GM21423 (cell line): ENCODE measurements at regions not wholly inside any gene's neighbourhood (a gene's known extent, or its start where the extent isn't known, plus 50 kb on each side); places are given as distances from the start of the nearest gene placed in this dataset.

ENCODE experiments used
- ATAC-seq: cut with Tn5 transposase; IDR thresholded peaks from one replicate; pipeline ENCODE4 v1.9.1; 2021; ENCODE audit warnings: mild to moderate bottlenecking, moderate library complexity; ENCODE audit not compliant: unreplicated experiment

DNA sequence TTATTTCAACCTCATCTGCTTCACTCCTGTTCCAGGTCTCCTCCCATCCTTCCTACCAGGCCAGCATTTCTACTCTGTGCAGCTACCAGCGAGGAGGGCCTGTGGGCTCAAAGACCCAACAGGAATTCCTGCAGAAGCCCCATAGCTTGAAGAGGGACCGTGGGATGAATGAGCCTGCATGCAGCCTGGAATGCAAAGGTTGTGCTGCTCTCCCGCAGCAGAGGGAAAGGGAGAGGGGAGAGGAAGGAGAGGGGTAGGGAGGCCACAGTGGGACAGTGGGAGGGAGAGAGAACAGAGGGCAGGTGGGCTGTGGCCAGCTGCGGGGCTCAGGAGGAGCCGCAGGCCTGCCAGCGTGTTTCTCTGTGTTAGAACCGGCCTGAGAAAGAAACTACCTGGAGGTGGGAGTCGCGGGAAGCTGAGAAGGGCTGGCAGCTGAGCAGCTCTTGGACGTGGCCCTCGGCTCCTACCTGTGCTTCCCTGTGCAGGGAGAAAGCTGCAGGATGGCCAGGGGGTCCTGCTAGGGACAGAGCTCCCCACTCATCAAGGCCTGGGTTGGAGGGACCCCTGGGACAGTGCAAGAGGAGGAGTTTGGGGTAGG lies 66.1 kb upstream of the MLN start:
- ATAC-seq = no peak

DNA sequence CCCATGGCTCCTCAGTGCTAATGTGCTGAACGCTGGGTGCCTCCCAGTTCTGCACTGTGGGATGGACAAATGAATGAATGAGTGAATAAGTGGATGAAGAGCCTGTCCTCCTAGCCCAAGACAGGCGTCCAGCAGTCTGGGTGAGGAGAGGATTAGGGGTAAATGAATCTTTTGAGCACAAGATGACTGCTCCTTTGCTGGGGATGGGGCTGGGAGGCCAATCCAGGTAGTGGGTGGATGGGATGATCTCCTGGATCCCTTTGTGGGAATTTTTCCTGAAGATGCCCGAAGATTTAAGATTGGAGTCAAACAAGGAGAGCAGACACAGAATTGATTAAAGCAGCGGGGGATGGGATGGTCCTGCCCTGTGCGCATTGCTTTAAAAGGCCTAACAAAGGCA lies 65.3 kb upstream of the MLN start:
- ATAC-seq = no peak

DNA sequence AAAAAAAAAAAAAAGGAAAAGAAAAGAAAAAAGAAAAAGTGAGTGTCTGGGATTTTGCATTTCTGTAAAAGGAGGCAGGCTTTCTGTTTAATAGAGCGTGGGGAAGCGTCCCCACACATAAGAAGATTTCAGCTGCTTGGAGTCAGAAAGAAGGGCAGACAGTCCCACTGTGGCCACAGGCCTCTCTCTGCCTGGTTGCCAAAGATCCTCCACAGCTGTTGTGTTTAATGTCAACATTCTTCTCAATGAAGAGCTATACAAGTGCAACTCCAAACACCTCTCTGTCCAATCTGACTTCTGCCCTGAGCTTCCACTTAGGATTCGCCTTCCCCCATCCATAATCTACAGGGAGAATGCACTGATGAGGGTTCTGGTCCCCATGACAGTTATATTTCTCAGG lies 64.3 kb upstream of the MLN start:
- no peak for ATAC-seq

DNA sequence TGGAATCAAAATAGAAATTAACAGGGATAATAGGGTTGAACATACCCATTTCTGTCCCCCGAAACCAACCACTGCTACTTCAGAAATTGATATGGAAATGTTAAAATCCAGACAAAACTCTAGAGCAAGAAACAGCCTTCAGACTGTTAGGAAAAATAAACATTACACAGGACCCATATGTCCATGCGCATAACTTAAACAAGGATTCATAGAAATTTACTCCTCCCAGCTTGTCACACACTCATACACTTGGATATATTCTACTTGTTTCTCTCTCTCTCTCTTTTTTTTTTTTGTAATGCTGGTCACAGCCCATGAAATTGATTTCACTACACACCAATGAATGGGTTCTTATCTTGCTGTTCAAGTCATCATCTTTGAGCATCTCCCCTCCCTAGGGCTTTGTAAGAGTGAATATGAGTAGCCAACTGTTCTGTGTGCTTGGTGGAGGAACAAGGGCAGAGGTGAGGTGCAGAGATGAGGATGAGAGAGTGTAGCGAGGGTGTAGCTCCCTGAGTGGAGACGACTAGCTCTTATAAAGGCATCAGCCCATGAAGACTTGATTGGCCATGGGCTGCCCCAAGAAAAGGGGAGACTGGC lies 61.8 kb upstream of the MLN start:
- ATAC-seq = no peak

DNA sequence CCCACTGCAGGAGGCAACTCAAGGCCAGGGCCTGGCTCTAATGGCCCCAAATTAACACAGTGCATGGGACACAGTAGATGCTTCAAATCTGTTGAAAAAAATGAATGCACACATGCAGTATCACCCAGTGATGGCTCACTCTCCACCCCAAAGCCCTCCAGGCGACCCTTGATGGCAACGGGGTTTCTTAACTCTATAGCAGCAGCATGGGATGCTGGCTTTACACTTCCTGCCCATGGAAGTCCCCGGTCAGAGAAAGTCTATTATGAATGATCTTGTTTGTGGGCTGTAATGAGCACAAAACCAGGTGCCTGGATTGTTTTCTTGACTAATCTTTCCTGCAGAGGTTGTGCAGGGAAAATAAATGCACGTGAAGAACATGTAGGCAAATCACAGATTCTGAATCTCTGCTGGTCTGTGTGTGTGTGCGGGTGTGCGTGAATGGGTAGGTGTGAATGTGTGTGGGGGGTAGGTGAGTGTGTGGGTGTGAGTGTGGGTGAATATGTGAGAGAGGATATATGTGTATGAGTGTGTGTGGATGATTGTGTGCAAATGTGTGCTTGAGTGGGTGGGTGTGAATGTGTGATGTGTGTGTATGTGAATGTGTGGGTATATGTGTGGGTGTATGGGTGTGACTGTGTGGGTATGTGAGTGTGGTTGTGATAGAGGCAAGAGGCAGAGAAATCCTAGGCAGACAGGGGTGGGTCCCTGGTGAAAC lies 60.1 kb upstream of the MLN start:
- ATAC-seq = no peak

- ATAC-seq = no peak
These were observed 59.3 kb upstream of the MLN start for GRCh38 chr6:33863084-33863483.

GRCh38 chr6:33862536-33862935 lies 58.7 kb upstream of the MLN start:
- ATAC-seq = no peak

- no peak for ATAC-seq
These were observed 57.9 kb upstream of the MLN start for GRCh38 chr6:33861722-33862121.

GRCh38 chr6:33860706-33861474 lies 57.1 kb upstream of the MLN start:
- ATAC-seq = no peak

DNA sequence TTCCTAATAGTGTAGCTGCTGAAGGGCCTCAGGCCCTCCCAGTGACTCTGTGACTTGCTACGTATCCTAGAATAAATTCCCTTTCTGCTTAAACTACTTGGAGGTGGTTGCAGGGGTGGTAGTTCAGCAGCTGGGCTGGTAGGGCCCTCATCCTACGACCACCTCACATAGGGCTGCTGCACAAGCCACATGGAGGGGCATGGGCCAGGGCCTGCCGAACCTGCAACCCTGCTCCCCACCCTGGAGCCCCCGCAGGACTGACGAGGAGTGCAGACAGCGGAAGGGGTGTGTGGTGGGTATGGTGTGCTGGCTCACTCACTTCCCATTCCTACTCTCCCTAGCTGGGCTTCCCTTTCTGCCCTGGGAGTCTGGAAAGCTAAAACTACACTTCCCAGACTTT lies 56.2 kb upstream of the MLN start:
- no peak for ATAC-seq

DNA sequence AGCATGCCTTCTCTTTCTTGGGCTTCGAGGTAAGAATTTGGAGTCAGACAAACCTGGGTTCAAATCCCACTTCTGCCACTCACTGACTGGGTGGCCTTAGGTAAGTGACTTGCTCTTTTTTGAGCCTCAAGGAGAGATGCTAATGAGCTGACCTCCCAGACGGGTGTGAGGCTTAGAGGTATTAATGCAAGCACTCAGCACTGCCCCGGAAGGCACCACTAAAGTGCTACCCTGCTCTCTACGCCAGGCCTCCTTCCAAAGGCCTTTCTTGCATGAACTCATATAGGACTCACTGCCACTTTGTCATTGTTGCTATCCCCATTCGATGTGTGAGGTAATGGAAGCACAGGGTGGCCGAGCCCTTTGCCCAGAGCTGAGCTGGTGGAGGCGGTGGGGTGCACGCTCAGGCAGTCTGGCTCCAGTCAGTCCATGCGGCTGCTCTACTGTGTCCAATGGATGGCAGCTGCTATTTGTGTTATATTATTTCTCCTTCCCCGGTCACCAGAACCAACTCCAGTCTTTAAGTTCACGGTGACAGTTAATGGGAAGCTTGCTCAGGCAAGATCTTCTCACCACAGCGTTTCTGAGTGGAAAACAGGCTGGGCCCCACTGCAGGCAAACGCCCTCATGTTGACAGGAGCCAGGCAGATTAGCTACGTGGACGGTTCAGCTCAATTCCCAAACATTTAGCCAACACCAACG lies 55.2 kb upstream of the MLN start:
- ATAC-seq = no peak

- no peak for ATAC-seq
These were observed 54.2 kb upstream of the MLN start for GRCh38 chr6:33857932-33858475.

DNA sequence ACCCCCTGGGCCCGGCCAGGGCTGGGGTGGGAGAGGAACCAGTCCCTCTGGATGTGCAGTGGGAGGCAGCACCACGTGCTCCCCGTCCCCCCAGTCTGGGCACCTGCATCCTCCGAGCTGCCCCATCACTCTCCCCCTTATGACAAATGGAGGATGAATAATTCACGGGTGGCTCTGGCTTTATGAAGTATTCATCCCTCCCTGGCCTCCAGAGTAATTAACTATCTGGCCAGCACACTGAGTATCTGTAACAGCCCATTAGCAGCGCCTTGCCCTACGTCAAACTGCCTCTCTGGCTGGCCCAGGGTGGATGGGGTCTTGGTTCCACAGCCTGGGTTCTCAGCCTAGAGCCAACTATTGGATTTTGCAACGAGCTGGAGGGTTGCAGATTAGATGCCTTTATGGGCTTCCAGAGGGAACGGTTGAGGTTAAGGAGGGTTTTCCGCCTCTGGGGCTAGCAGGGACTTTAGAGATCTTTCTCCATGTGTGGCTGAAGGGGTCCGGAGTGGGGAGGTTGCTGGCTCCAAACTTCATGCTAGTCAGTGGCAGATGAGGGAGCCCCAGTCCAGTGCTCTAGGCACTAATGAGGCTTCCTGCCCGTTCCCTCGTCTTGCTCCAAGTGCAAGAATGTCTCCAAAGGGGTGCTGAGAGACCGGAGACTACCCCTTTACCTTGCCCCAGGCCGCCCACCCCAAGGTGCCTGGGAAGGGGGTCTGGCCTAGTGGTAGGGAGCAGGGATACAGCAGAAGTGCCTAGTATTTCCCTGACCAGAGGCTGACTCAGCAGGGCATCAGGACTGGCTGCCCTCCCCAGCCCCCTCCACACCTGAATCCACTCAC lies 53.5 kb upstream of the MLN start:
- no peak for ATAC-seq

- no peak for ATAC-seq
These were observed 52.9 kb upstream of the MLN start for GRCh38 chr6:33856655-33857054.

- ATAC-seq = no peak
These were observed 52.3 kb upstream of the MLN start for GRCh38 chr6:33856031-33856590.

- ATAC-seq = no peak
These were observed 50.8 kb upstream of the MLN start for GRCh38 chr6:33854572-33855030.

- no peak for ATAC-seq
These were observed 49.9 kb upstream of the MLN start for GRCh38 chr6:33853736-33854135.
